Fibroblast of villous mesenchyme (primary cell): ENCODE measurements at regions not wholly inside any gene's neighbourhood (a gene's known extent, or its start where the extent isn't known, plus 50 kb on each side); places are given as distances from the start of the nearest gene placed in this dataset.

Experiments used
- DNase-seq: peaks from one replicate; pipeline ENCODE4 v3.0.0-alpha.2; 2010; ENCODE audit warnings: low read depth
- H3K4me3 ChIP-seq: 2 replicates; pipeline ENCODE4 v1.5.1; 2011; ENCODE audit warnings: low read depth, mild to moderate bottlenecking, low read length
- TF ChIP-seq, protein P1 (sequence below): IDR thresholded peaks from 2 replicates; pipeline ENCODE4 v1.5.1; 2012; ENCODE audit warnings: low read depth, mild to moderate bottlenecking, low read length; ENCODE audit not compliant: insufficient read depth

DNA sequence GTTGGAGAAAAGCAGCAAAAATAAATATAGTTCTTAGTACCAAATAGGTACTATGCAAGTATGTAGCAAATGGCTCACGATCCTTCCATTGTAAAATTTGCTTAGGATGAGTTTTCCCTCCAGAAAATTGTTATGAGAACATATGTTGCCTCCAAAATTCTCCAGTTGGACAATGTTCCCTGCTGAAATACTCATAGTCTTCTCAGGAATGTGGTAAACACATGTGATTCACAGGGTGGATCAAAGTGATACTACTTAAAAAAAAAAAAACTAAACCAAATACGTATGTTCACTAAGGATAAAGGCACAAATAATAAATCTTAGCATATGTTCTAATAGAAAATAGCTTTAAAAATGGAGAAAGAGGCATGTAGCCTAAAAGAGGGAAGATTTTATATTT lies 84.3 kb upstream of the ZNF385D start:
- TF ChIP-seq, protein P1, sequence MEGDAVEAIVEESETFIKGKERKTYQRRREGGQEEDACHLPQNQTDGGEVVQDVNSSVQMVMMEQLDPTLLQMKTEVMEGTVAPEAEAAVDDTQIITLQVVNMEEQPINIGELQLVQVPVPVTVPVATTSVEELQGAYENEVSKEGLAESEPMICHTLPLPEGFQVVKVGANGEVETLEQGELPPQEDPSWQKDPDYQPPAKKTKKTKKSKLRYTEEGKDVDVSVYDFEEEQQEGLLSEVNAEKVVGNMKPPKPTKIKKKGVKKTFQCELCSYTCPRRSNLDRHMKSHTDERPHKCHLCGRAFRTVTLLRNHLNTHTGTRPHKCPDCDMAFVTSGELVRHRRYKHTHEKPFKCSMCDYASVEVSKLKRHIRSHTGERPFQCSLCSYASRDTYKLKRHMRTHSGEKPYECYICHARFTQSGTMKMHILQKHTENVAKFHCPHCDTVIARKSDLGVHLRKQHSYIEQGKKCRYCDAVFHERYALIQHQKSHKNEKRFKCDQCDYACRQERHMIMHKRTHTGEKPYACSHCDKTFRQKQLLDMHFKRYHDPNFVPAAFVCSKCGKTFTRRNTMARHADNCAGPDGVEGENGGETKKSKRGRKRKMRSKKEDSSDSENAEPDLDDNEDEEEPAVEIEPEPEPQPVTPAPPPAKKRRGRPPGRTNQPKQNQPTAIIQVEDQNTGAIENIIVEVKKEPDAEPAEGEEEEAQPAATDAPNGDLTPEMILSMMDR = no peak
- peak; percentile 4 for DNase-seq

DNA sequence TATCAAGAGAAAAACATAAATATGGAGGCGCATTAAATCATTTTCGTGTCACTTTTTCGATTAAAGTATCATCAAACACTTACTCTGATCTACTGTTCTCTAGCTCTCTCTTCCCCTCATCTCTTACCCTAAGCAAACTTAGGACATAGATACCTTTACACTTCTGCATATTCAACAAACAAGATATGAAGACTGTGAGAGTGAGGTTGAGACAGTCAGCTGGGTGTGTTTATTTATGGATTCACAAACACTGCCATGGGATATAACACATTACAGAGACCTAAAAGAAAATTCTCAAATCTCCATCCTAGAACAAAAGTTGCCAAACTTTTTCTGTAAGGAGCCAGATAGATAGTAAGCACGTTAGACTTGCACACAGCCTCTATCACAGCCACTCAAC lies 85.2 kb upstream of the ZNF385D start:
- no peak overlapping the region for H3K4me3 ChIP-seq
- TF ChIP-seq, protein P1 = no peak
- no peak for DNase-seq

More for the DNA sequence above, 84.3 kb upstream of the ZNF385D start:
- no peak overlapping the region for H3K4me3 ChIP-seq

DNA sequence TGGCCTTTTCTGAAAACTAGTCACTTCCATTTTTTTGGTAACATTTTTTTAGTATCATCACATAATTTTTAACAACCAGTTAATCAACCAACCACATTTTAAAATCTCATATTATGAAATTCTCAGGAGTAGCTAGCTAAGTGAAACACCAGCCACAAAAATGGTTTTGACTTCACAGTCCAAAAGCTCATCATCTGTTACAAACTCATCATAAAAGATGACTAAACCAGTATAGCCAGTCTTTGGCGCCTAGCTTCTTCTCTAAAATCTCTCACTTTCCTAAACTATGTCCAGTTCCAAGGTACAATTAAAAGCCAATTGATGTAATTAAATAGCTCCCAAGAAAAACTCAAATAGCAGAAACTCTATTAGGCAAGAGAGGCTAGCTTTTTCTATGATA lies 88.2 kb upstream of the ZNF385D start:
- no peak for DNase-seq
- no peak overlapping the region for H3K4me3 ChIP-seq
- TF ChIP-seq, protein P1 = no peak

DNA sequence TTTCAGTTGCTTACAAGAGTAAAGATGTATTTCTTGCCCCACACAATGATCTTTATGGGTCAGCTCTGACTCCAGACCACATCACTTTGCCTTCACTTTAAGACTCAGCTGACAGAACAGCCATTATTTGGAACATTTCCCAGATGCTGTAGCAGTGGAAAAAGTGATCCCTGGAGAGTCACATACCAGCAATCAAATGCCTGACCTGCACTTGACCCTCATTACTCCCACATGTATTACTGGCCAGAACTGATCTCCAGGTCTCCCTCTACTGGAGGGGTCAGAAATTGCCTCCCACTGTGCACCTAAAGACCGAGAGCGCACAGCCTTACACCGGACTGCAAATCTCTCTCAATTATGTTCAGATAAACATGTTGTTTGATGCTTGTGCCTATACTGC lies 88.6 kb upstream of the ZNF385D start:
- TF ChIP-seq, protein P1 = peak; percentile 14
- DNase-seq = peak; percentile 55
- no peak overlapping the region for H3K4me3 ChIP-seq

DNA sequence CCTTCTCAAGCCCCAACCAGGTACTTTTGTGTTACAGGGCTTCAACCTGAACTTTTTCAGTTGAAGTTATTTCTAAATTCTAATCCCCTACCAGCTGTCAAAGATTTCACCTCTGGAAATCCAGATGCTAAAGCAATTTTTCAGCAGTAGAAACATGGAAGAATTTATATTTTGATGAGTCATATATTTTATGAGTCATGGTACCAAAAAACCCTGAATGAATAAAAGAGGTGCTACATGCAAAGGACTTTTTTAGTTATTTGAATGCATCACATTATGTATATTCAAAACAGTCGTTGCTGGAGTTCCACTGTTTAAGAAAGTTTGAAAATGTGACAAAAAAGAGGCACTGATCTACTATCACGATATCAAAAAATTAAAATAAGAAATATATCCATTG lies 96.0 kb upstream of the ZNF385D start:
- no peak overlapping the region for H3K4me3 ChIP-seq
- no peak for DNase-seq
- TF ChIP-seq, protein P1 = no peak

DNA sequence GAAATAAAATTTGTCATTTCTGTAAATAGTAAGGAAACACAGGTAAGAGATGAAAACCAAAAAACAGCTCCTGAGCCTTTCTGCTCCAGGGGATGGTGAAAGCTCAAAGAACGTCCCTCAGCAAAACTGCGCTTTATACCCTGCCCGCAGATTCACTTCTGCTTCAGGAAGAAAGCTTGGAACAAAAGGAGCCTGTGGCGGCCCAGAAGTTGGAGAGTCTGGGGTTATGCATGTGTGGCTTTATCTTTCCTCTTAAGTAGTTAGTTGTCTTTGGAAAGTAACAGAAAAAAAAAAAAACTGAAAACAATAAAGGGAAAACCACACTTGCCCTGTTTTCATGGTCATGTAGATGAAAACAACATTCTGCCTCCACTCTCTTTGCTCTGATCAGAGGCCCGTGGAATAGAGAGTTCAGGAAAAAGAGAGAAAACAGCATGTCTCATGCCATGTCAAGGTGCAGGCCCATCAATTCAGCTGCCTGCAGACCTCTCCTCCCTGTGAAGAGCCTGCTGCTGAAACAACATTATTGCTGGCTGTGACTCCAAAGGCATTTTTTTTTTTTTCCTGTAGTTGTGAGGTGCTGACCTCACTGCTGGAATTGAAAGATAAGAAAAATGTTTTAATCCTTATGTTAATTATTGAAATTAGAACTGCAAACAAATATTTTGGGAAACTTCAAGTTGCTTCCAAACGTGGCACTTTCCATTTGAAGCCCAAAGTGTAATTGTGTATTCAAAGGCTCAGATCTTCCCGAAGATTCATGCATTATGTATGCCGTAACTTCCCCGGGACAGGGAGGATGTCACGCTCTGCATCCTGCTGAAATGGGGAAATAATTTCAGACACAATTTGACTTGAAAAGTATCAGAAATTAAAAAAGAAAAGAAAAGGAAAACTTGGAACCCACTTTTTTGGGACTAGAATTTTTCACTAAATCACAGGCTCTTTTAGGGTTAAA lies 108.4 kb upstream of the ZNF385D start:
- no peak for DNase-seq
- TF ChIP-seq, protein P1 = no peak
- no peak overlapping the region for H3K4me3 ChIP-seq
